Lung (tissue), 11 donors: ENCODE measurements at regions not wholly inside any gene's neighbourhood (a gene's known extent, or its start where the extent isn't known, plus 50 kb on each side); places are given as distances from the start of the nearest gene placed in this dataset.

ENCODE experiments used
- ATAC-seq: fragments of 200-7000 bp; cut with Tn5 transposase; one replicate; pipeline ENCODE4 v1.9.1; 2020; ENCODE audit warnings: moderate number of reproducible peaks; ENCODE audit not compliant: insufficient read depth, low FRiP score
- DNase-seq, 3 donors: peaks; one replicate each; pipeline ENCODE4 v3.0.0-alpha.2; 2013 to 2017
- H3K27ac ChIP-seq, 2 donors: one replicate each; pipeline ENCODE4 v1.5.1; 2013; ENCODE audit warnings: mild to moderate bottlenecking in 2 of 2, moderate library complexity in 2 of 2, control low read depth in 1 of 2, inconsistent platforms in 1 of 2, low read depth in 1 of 2, low read length in 1 of 2
- H3K27me3 ChIP-seq, 3 donors: one replicate each; pipeline ENCODE4 v1.5.1; 2013; ENCODE audit warnings: low read length in 2 of 3; ENCODE audit not compliant: control insufficient read depth in 3 of 3, insufficient read depth in 3 of 3
- H3K36me3 ChIP-seq, 4 donors: one replicate each; pipeline ENCODE4 v1.5.1; 2013; ENCODE audit warnings: low read length in 4 of 4, mild to moderate bottlenecking in 1 of 4, moderate library complexity in 1 of 4; ENCODE audit not compliant: control insufficient read depth in 4 of 4, insufficient read depth in 4 of 4
- H3K4me1 ChIP-seq, 5 donors: one replicate each; pipeline ENCODE4 v1.5.1; 2013; ENCODE audit warnings: low read length in 5 of 5, mild to moderate bottlenecking in 2 of 5, moderate library complexity in 1 of 5; ENCODE audit not compliant: control insufficient read depth in 5 of 5, insufficient read depth in 5 of 5
- H3K4me3 ChIP-seq: one replicate; pipeline ENCODE4 v1.5.1; 2013; ENCODE audit warnings: mild to moderate bottlenecking, control low read depth, moderate library complexity
- H3K9ac ChIP-seq, 2 donors: one replicate each; pipeline ENCODE4 v1.5.1; 2013; ENCODE audit warnings: low read length in 2 of 2, control low read depth in 1 of 2; ENCODE audit not compliant: insufficient read depth in 1 of 2
- H3K9me3 ChIP-seq, 4 donors: one replicate each; pipeline ENCODE4 v1.5.1; 2013; ENCODE audit warnings: low read length in 3 of 4, mild to moderate bottlenecking in 1 of 4, moderate library complexity in 1 of 4; ENCODE audit not compliant: control insufficient read depth in 4 of 4, insufficient read depth in 3 of 4
- WGBS, 2 donors: extraction: QIAGEN DNeasy Blood & Tissue Kit; methylation state at CpG; one replicate each; pipeline ENCODE4 v1.1.7; 2013; 5-methylcytosine and 5-hydroxymethylcytosine counted together
- TF ChIP-seq, protein P1 (sequence below): IDR thresholded peaks from 2 replicates; pipeline ENCODE4 v1.5.1; 2012; ENCODE audit warnings: mild to moderate bottlenecking; ENCODE audit errors: control extremely low read depth, extremely low read depth
- donor health status: control.
- donor health status: control.
- donor health status: Bipolar disorder and iron deficiency.
- donor health status: healthy.
- donor health status: DM: yes; HTN: yes; CAD: no.

DNA sequence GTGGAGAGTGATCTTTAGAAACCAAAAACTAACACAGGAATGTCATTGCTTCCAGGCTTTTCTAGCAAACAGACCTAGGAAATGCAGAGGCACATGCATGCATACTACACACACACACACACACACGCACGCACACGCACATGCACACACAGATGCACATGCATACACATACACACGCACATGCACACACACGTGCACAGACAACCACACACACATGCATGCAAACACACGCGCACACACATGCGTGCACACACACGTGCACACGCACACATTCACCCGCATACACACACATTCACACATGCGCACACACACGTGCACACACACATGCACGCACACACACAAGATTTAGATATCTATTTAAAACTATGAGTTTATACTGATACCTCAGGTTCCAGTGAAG lies 379.5 kb downstream of the ZNF516 start:
- Histone ChIP-seq H3K4me1 (no peaks in the 10 kb centered on the region), H3K9ac (no peak overlapping the region), H3K9me3 (peaks cover 0 to 9% (median 2%) of the 10 kb centered on the region in 4 donors), H3K27ac (no peak overlapping the region), H3K27me3 (no peaks in the 10 kb centered on the region), H3K36me3 (no peaks in the 10 kb centered on the region), H3K4me3 (no peak overlapping the region)
- ATAC-seq (no peak), DNase-seq (no peak)
- TF ChIP-seq, protein P1, sequence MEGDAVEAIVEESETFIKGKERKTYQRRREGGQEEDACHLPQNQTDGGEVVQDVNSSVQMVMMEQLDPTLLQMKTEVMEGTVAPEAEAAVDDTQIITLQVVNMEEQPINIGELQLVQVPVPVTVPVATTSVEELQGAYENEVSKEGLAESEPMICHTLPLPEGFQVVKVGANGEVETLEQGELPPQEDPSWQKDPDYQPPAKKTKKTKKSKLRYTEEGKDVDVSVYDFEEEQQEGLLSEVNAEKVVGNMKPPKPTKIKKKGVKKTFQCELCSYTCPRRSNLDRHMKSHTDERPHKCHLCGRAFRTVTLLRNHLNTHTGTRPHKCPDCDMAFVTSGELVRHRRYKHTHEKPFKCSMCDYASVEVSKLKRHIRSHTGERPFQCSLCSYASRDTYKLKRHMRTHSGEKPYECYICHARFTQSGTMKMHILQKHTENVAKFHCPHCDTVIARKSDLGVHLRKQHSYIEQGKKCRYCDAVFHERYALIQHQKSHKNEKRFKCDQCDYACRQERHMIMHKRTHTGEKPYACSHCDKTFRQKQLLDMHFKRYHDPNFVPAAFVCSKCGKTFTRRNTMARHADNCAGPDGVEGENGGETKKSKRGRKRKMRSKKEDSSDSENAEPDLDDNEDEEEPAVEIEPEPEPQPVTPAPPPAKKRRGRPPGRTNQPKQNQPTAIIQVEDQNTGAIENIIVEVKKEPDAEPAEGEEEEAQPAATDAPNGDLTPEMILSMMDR: no peak
- WGBS, 2 donors: 84% methylated on average over 14 of the region's 14 CpGs

DNA sequence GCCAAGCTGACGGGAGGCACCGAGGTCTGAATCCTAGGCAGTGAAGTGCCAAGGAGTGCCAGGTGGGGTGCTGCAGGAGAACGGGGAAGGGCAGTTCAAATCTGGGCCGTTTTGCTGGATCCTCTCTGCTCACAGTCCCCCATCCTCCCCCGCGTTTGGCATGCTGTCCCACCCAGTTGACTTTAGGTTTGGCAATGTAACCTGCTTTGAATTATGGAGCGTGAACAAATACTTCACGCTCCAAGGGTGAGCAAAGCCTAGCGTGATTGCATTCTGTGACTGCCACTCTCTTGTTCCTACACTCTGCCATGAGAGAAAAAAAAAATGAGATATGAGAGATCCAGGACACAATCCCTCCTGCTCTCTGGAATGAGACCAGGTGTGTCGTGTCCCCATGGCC lies 381.9 kb downstream of the ZNF516 start:
- H3K9me3 ChIP-seq: peaks cover 0 to 11% (median 2%) of the 10 kb centered on the region in 4 donors
- no peaks in the 10 kb centered on the region for H3K4me1 ChIP-seq
- DNase-seq (no peak), ATAC-seq (no peak)
- no peak overlapping the region for H3K27ac ChIP-seq
- no peak overlapping the region for H3K9ac ChIP-seq
- 85 to 87% methylated on average over 10 of the region's 10 CpGs for WGBS, 2 donors
- H3K27me3 ChIP-seq: no peaks in the 10 kb centered on the region
- H3K36me3 ChIP-seq: no peaks in the 10 kb centered on the region
- H3K4me3 ChIP-seq: no peak overlapping the region
- TF ChIP-seq, protein P1: no peak

DNA sequence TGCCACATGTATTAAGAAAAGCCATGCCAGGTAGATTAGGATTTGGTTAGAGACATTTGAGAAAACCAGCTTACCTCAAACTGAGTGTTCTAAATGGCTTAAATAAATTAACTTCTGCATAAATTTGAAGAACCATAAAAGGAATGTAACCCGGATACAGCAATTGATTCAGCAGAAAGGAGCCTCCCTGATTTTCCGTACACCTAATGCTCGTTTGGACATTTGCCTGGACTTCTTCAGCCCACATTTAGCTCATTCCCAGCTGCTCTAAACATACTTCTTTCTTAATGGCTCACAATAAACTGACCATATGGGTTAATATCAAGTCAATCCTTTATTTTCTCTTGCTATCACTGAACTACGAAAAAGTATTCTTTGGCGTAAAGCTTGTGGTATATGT lies 392.4 kb downstream of the ZNF516 start:
- Histone ChIP-seq H3K36me3 (no peaks in the 10 kb centered on the region), H3K27me3 (no peaks in the 10 kb centered on the region), H3K9me3 (no peaks in the 10 kb centered on the region), H3K4me3 (no peak overlapping the region), H3K9ac (peak overlapping the region in 1 of 2 donors; percentile 11), H3K4me1 (peaks cover 0 to 3% (median 0%) of the 10 kb centered on the region in 5 donors), H3K27ac (no peak overlapping the region)
- TF ChIP-seq, protein P1: no peak
- ATAC-seq (no peak), DNase-seq (peak in 1 of 3 donors; percentile 13)
- WGBS, 2 donors: 66 to 71% methylated on average over 5 of the region's 5 CpGs

DNA sequence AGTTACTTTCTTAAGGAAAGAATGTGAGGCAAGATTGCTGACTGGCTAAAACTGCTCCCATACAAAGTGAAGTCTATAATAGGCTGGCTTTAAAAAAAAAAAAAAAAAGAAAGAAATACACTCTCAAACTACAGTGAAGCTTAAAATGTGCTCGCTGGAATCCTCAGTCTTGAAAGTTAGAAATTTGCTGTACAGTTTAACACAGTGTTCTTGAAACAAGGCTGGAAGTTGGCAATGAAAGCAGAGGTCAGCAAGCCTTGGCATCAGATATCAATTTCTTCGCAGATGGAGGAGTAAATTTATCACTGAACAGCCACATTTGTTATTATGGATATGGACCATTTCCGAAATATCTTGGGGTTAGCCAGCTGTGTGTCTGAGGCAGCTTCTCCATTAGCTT lies 392.9 kb downstream of the ZNF516 start:
- no peak overlapping the region for H3K4me3 ChIP-seq
- H3K4me1 ChIP-seq: peaks cover 0 to 3% (median 0%) of the 10 kb centered on the region in 5 donors
- H3K36me3 ChIP-seq: no peaks in the 10 kb centered on the region
- WGBS, 2 donors: 67 to 76% methylated on average over 3 of the region's 3 CpGs
- no peaks in the 10 kb centered on the region for H3K9me3 ChIP-seq
- no peak overlapping the region for H3K27ac ChIP-seq
- H3K9ac ChIP-seq: peak overlapping the region in 1 of 2 donors; percentile 11
- TF ChIP-seq, protein P1: no peak
- ATAC-seq: no peak
- peak in 2 of 3 donors; percentile 55 to 73 for DNase-seq
- H3K27me3 ChIP-seq: no peaks in the 10 kb centered on the region
